ENCODE measurements at regions not wholly inside any gene's neighbourhood (a gene's known extent, or its start where the extent isn't known, plus 50 kb on each side); places are given as distances from the start of the nearest gene placed in this dataset.
"Not testable (repeated sequence)": the region's sequence is repeated elsewhere in the genome, so short reads cannot be mapped to it uniquely, and the experiment has no call there.

GRCh38 chr14:48096897-48097296 lies 421.5 kb upstream of the MDGA2 start:
- DNase-seq (ENCODE audit: low read depth) = no peak
- TF ChIP-seq CTCF (IDR thresholded peaks at IDR 0.05; ENCODE audit: insufficient read depth, low read depth, low read length, missing control alignments) = no peak
- H3K4me3 ChIP-seq (ENCODE audit: low read length) = no peak overlapping the region

GRCh38 chr14:48086516-48086915 lies 411.1 kb upstream of the MDGA2 start:
- no peak overlapping the region for H3K4me3 ChIP-seq (ENCODE audit: low read length)
- no peak for DNase-seq (ENCODE audit: low read depth)
- no peak for TF ChIP-seq CTCF (IDR thresholded peaks at IDR 0.05; ENCODE audit: insufficient read depth, low read depth, low read length, missing control alignments)

GRCh38 chr14:48075487-48075886 lies 400.1 kb upstream of the MDGA2 start:
- H3K4me3 ChIP-seq (ENCODE audit: low read length) = no peak overlapping the region
- DNase-seq (ENCODE audit: low read depth) = no peak
- TF ChIP-seq CTCF (IDR thresholded peaks at IDR 0.05; ENCODE audit: insufficient read depth, low read depth, low read length, missing control alignments) = no peak

GRCh38 chr14:48052973-48053372 lies 377.6 kb upstream of the MDGA2 start:
- no peak overlapping the region for H3K4me3 ChIP-seq (ENCODE audit: low read length)
- no peak for DNase-seq (ENCODE audit: low read depth)
- TF ChIP-seq CTCF (IDR thresholded peaks at IDR 0.05; ENCODE audit: insufficient read depth, low read depth, low read length, missing control alignments) = no peak

GRCh38 chr14:48035836-48036235 lies 360.4 kb upstream of the MDGA2 start:
- no peak for DNase-seq (ENCODE audit: low read depth)
- no peak overlapping the region for H3K4me3 ChIP-seq (ENCODE audit: low read length)
- no peak for TF ChIP-seq CTCF (IDR thresholded peaks at IDR 0.05; ENCODE audit: insufficient read depth, low read depth, low read length, missing control alignments)

GRCh38 chr14:48027115-48027514 lies 351.7 kb upstream of the MDGA2 start:
- no peak for TF ChIP-seq CTCF (IDR thresholded peaks at IDR 0.05; ENCODE audit: insufficient read depth, low read depth, low read length, missing control alignments)
- no peak for DNase-seq (ENCODE audit: low read depth)
- H3K4me3 ChIP-seq (ENCODE audit: low read length) = no peak overlapping the region

GRCh38 chr14:48023881-48024280 lies 348.5 kb upstream of the MDGA2 start:
- TF ChIP-seq CTCF (IDR thresholded peaks at IDR 0.05; ENCODE audit: insufficient read depth, low read depth, low read length, missing control alignments) = no peak
- H3K4me3 ChIP-seq (ENCODE audit: low read length) = no peak overlapping the region
- peak; percentile 1 for DNase-seq (ENCODE audit: low read depth)

- H3K4me3 ChIP-seq (ENCODE audit: low read length); DNase-seq (ENCODE audit: low read depth): not testable (repeated sequence)
Measured at GRCh38 chr14:48011484-48011883, 336.1 kb upstream of the MDGA2 start.

Data from epithelial cell of esophagus (primary cell).